Naive thymus-derived CD4-positive, alpha-beta T cell (primary cell): ENCODE measurements at regions not wholly inside any gene's neighbourhood (a gene's known extent, or its start where the extent isn't known, plus 50 kb on each side); places are given as distances from the start of the nearest gene placed in this dataset.

ENCODE experiments used
- ATAC-seq: fragments of 150-1000 bp; cut with Tn5 transposase; 2 replicates; pipeline ENCODE4 v1.10.0; 2021; ENCODE audit warnings: mild to moderate bottlenecking, moderate library complexity
- CTCF ChIA-PET: fragments of 350-600 bp; sonication (Branson Sonifier 250); formaldehyde crosslinking; loops from one replicate; lab custom pipeline; 2021; ENCODE audit warnings: antibody characterized with exemption; lab: Charles Lee
- POLR2A ChIA-PET: fragments of 350-600 bp; sonication (Branson Sonifier 250); formaldehyde crosslinking; loops from one replicate; lab custom pipeline; 2021; ENCODE audit warnings: antibody characterized with exemption, inconsistent platforms; lab: Charles Lee
- DNase-seq, 9 donors: peaks; one replicate each; pipeline versions ENCODE4 v3.0.0 to v3.0.0-alpha.2; 2020 to 2022; ENCODE audit warnings: mixed read lengths in 1 of 9
- H3K27ac ChIP-seq: one replicate; pipeline ENCODE4 v1.7.0; 2013; ENCODE audit warnings: mild to moderate bottlenecking, low read depth, low read length, moderate library complexity
- H3K27me3 ChIP-seq, 2 donors: one replicate each; pipeline ENCODE4 v1.7.0; 2013; ENCODE audit warnings: low read length in 2 of 2, mild to moderate bottlenecking in 2 of 2, moderate library complexity in 2 of 2; ENCODE audit not compliant: control insufficient read depth in 2 of 2, insufficient read depth in 2 of 2
- H3K36me3 ChIP-seq, 3 experiments: 1 replicate in 2 of 3; 2 replicates in 1 of 3; pipeline ENCODE4 v1.7.0; 2013; ENCODE audit warnings: low read length in 3 of 3, mild to moderate bottlenecking in 3 of 3, moderate library complexity in 1 of 3; ENCODE audit not compliant: insufficient read depth in 3 of 3, control insufficient read depth in 2 of 3
- H3K4me1 ChIP-seq, 2 donors: one replicate each; pipeline ENCODE4 v1.7.0; 2013; ENCODE audit warnings: low read length in 2 of 2, mild to moderate bottlenecking in 2 of 2, moderate library complexity in 1 of 2; ENCODE audit not compliant: control insufficient read depth in 2 of 2, insufficient read depth in 2 of 2
- H3K4me3 ChIP-seq: 2 replicates; pipeline ENCODE4 v1.7.0; 2013; ENCODE audit warnings: mild to moderate bottlenecking, low read length
- H3K9me3 ChIP-seq, 3 experiments: 1 replicate in 2 of 3; 2 replicates in 1 of 3; pipeline ENCODE4 v1.7.0; 2013; ENCODE audit warnings: low read length in 3 of 3; ENCODE audit not compliant: control insufficient read depth in 2 of 3
- H3K27ac Mint-ChIP-seq, 9 donors: one replicate each; pipeline ENCODE4 v1.8.0; 2020 to 2022; ENCODE audit warnings: mixed read lengths in 9 of 9, mild to moderate bottlenecking in 8 of 9, moderate library complexity in 5 of 9, inconsistent platforms in 2 of 9
- H3K27me3 Mint-ChIP-seq, 5 donors: one replicate each; pipeline ENCODE4 v1.8.0; 2021 to 2022; ENCODE audit warnings: mixed read lengths in 5 of 5, mild to moderate bottlenecking in 1 of 5
- H3K36me3 Mint-ChIP-seq, 5 donors: one replicate each; pipeline ENCODE4 v1.8.0; 2020 to 2022; ENCODE audit warnings: mixed read lengths in 5 of 5, mild to moderate bottlenecking in 3 of 5, inconsistent platforms in 1 of 5
- H3K4me1 Mint-ChIP-seq, 7 donors: one replicate each; pipeline ENCODE4 v1.8.0; 2020 to 2022; ENCODE audit warnings: mixed read lengths in 7 of 7, mild to moderate bottlenecking in 3 of 7, inconsistent platforms in 1 of 7
- H3K4me3 Mint-ChIP-seq, 10 donors: one replicate each; pipeline ENCODE4 v1.8.0; 2020 to 2022; ENCODE audit warnings: mild to moderate bottlenecking in 10 of 10, mixed read lengths in 10 of 10, moderate library complexity in 6 of 10, inconsistent platforms in 2 of 10
- H3K9me3 Mint-ChIP-seq, 11 donors: one replicate each; pipeline ENCODE4 v1.8.0; 2020 to 2022; ENCODE audit warnings: mixed read lengths in 11 of 11, mild to moderate bottlenecking in 4 of 11, inconsistent platforms in 1 of 11, moderate library complexity in 1 of 11
- intact Hi-C, 2 donors: fragments of 100-400 bp; cut with micrococcal nuclease; formaldehyde crosslinking; loops; one replicate each; pipeline ENCODE4 v1.15.1; 2023

- Mint-ChIP-seq H3K36me3 (no peaks in the 10 kb centered on the region), H3K27ac (no peak overlapping the region), H3K4me3 (no peak overlapping the region), H3K9me3 (peaks cover 0 to 4% (median 0%) of the 10 kb centered on the region in 11 donors), H3K4me1 (peaks cover 0 to 10% (median 7%) of the 10 kb centered on the region in 7 donors), H3K27me3 (peaks cover 0 to 4% (median 0%) of the 10 kb centered on the region in 5 donors)
- POLR2A ChIA-PET = no interaction called here
- Histone ChIP-seq H3K36me3 (no peaks in the 10 kb centered on the region), H3K9me3 (no peaks in the 10 kb centered on the region), H3K27me3 (no peaks in the 10 kb centered on the region), H3K4me3 (no peak overlapping the region), H3K4me1 (no peaks in the 10 kb centered on the region), H3K27ac (no peak overlapping the region)
- DNase-seq = no peak
- no peak for ATAC-seq
- intact Hi-C loops = no loop called here
- CTCF ChIA-PET = no interaction called here
Measured at GRCh38 chr10:63801166-63801565, 280.0 kb downstream of the REEP3 start.

- Histone ChIP-seq H3K27ac (no peak overlapping the region), H3K9me3 (no peaks in the 10 kb centered on the region), H3K27me3 (no peaks in the 10 kb centered on the region), H3K36me3 (no peaks in the 10 kb centered on the region), H3K4me1 (no peaks in the 10 kb centered on the region), H3K4me3 (no peak overlapping the region)
- Mint-ChIP-seq H3K4me3 (no peak overlapping the region), H3K36me3 (no peaks in the 10 kb centered on the region), H3K9me3 (peaks cover 0 to 33% (median 6%) of the 10 kb centered on the region in 11 donors), H3K27me3 (peaks cover 0 to 16% (median 8%) of the 10 kb centered on the region in 5 donors), H3K4me1 (no peaks in the 10 kb centered on the region), H3K27ac (no peak overlapping the region)
- CTCF ChIA-PET = no interaction called here
- intact Hi-C loops = no loop called here
- POLR2A ChIA-PET = no interaction called here
- no peak for DNase-seq
- no peak for ATAC-seq
Measured at GRCh38 chr10:63806330-63806729, 285.1 kb downstream of the REEP3 start.

GRCh38 chr10:63812501-63812900 is 291.3 kb downstream of the REEP3 start:
- CTCF ChIA-PET = no interaction called here
- Mint-ChIP-seq H3K36me3 (peaks cover 0 to 5% (median 0%) of the 10 kb centered on the region in 5 donors), H3K4me1 (no peaks in the 10 kb centered on the region), H3K27me3 (peaks cover 3 to 29% (median 12%) of the 10 kb centered on the region in 5 donors), H3K9me3 (peaks cover 0 to 46% (median 11%) of the 10 kb centered on the region in 11 donors), H3K4me3 (no peak overlapping the region), H3K27ac (no peak overlapping the region)
- intact Hi-C loops = no loop called here
- Histone ChIP-seq H3K4me1 (no peaks in the 10 kb centered on the region), H3K9me3 (no peaks in the 10 kb centered on the region), H3K4me3 (no peak overlapping the region), H3K27ac (no peak overlapping the region), H3K27me3 (no peaks in the 10 kb centered on the region), H3K36me3 (no peaks in the 10 kb centered on the region)
- POLR2A ChIA-PET = no interaction called here
- DNase-seq (no peak), ATAC-seq (no peak)

GRCh38 chr10:63819753-63820329 is 298.6 kb downstream of the REEP3 start:
- Mint-ChIP-seq H3K9me3 (peaks cover 0 to 15% (median 2%) of the 10 kb centered on the region in 11 donors), H3K4me1 (no peaks in the 10 kb centered on the region), H3K4me3 (no peak overlapping the region), H3K36me3 (peaks cover 0 to 5% (median 0%) of the 10 kb centered on the region in 5 donors), H3K27ac (no peak overlapping the region), H3K27me3 (peaks cover 16 to 47% (median 37%) of the 10 kb centered on the region in 5 donors)
- Histone ChIP-seq H3K4me3 (no peak overlapping the region), H3K27me3 (no peaks in the 10 kb centered on the region), H3K9me3 (no peaks in the 10 kb centered on the region), H3K36me3 (no peaks in the 10 kb centered on the region), H3K27ac (no peak overlapping the region), H3K4me1 (no peaks in the 10 kb centered on the region)
- DNase-seq = no peak
- no peak for ATAC-seq
- intact Hi-C loops = loop anchor here in 1 of 2 donors (5.0 kb wide), 1 partner anchor 648 kb away; no protein-coding TSS in a partner anchor
- CTCF ChIA-PET = no interaction called here
- POLR2A ChIA-PET = no interaction called here

GRCh38 chr10:63822496-63822895 is 301.3 kb downstream of the REEP3 start:
- H3K36me3 Mint-ChIP-seq = no peaks in the 10 kb centered on the region
- no peaks in the 10 kb centered on the region for H3K4me1 Mint-ChIP-seq
- ATAC-seq = no peak
- Histone ChIP-seq H3K4me1 (no peaks in the 10 kb centered on the region), H3K4me3 (no peak overlapping the region), H3K36me3 (no peaks in the 10 kb centered on the region), H3K9me3 (no peaks in the 10 kb centered on the region), H3K27me3 (no peaks in the 10 kb centered on the region), H3K27ac (no peak overlapping the region)
- intact Hi-C loops = no loop called here
- H3K27me3 Mint-ChIP-seq = peaks cover 15 to 42% (median 36%) of the 10 kb centered on the region in 5 donors
- POLR2A ChIA-PET = no interaction called here
- no peak overlapping the region for H3K4me3 Mint-ChIP-seq
- CTCF ChIA-PET = no interaction called here
- peaks cover 0 to 7% (median 1%) of the 10 kb centered on the region in 11 donors for H3K9me3 Mint-ChIP-seq
- H3K27ac Mint-ChIP-seq = no peak overlapping the region
- no peak for DNase-seq

GRCh38 chr10:63825111-63825510 is 303.9 kb downstream of the REEP3 start:
- H3K27me3 ChIP-seq = no peaks in the 10 kb centered on the region
- DNase-seq (no peak), ATAC-seq (no peak)
- Mint-ChIP-seq H3K4me3 (no peak overlapping the region), H3K9me3 (peaks cover 0 to 7% (median 1%) of the 10 kb centered on the region in 11 donors), H3K27me3 (peaks cover 4 to 35% (median 20%) of the 10 kb centered on the region in 5 donors), H3K27ac (peak overlapping the region in 1 of 9 donors; percentile 28), H3K4me1 (no peaks in the 10 kb centered on the region), H3K36me3 (no peaks in the 10 kb centered on the region)
- H3K9me3 ChIP-seq = no peaks in the 10 kb centered on the region
- no peaks in the 10 kb centered on the region for H3K36me3 ChIP-seq
- H3K4me1 ChIP-seq = no peaks in the 10 kb centered on the region
- CTCF ChIA-PET = no interaction called here
- POLR2A ChIA-PET = no interaction called here
- no peak overlapping the region for H3K27ac ChIP-seq
- no peak overlapping the region for H3K4me3 ChIP-seq
- intact Hi-C loops = no loop called here

GRCh38 chr10:63825766-63826165 is 304.6 kb downstream of the REEP3 start:
- CTCF ChIA-PET = no interaction called here
- POLR2A ChIA-PET = no interaction called here
- no peak for ATAC-seq

More at GRCh38 chr10:63825766-63826165, 304.6 kb downstream of the REEP3 start:
- Mint-ChIP-seq H3K4me1 (no peaks in the 10 kb centered on the region), H3K4me3 (no peak overlapping the region), H3K27me3 (peaks cover 4 to 35% (median 16%) of the 10 kb centered on the region in 5 donors), H3K36me3 (no peaks in the 10 kb centered on the region), H3K27ac (no peak overlapping the region), H3K9me3 (peaks cover 0 to 7% (median 1%) of the 10 kb centered on the region in 11 donors)
- intact Hi-C loops = no loop called here
- no peaks in the 10 kb centered on the region for H3K36me3 ChIP-seq
- no peak overlapping the region for H3K27ac ChIP-seq
- no peak for DNase-seq
- no peaks in the 10 kb centered on the region for H3K4me1 ChIP-seq
- no peaks in the 10 kb centered on the region for H3K27me3 ChIP-seq
- H3K9me3 ChIP-seq = no peaks in the 10 kb centered on the region
- no peak overlapping the region for H3K4me3 ChIP-seq
